NCI-H2227 (cell line): ENCODE measurements at regions not wholly inside any gene's neighbourhood (a gene's known extent, or its start where the extent isn't known, plus 50 kb on each side); places are given as distances from the start of the nearest gene placed in this dataset.
"Not testable (repeated sequence)": the region's sequence is repeated elsewhere in the genome, so short reads cannot be mapped to it uniquely, and the experiment has no call there.

ENCODE experiments used
- DNase-seq: peaks from one replicate; lab custom pipeline; 2025; ENCODE audit not compliant: unreplicated experiment; lab: John Stamatoyannopoulos, UW

DNA sequence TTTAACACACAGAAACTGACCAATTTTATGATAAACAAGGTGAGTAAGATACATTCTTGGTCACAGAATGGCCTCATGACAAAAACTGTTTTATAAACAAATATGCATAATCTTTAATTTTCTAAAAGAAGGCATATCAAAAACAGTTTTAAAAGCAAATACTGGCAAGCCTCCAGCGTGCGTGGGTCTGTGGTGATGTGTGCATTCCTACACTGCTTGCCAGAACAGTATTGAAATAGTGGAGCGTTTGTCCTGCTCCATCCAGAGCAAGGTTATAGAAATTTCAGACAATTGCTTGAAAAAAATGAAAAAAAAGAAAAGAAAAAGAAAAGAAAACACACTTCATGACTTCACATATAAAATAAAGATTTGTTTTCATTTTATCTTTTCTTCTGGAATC, 140.9 kb downstream of the MZT1 start:
- no peak for DNase-seq

DNA sequence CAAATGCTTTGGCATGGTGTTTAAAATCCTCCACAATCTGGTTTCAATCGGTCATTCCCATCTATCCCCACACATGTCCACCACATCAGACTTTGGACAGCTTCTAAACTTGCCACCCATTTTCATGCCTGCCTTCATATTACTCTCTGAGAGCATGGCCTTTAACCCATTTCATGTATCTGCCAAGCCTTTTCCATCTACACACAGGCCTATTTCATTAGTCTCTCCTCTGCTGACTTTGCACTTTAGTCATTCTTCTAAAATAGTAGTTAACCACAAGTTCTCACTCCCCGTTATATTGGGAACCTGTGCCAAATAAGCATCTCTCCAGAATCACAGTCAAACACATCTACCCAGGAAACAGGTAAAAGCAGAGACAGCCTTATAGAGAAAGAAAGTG, 142.2 kb downstream of the MZT1 start:
- no peak for DNase-seq

DNA sequence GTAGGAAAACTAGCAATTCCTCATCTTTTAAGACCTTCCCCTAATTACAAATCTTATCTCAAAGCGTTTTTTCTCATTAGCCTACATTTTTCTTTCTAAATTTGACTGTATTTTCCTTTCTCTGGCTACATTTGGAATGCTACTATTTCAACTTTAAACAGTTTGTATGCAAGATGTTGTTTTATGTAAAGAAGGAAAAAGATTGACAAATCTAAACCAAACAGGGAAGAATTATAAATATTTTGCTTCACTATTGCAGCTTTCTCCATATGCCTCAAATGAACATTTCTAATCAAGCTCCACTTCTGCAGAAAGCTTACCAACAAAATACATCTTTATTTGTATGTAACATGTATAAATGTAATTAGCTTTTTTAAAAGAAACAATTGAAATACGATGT, 156.2 kb downstream of the MZT1 start:
- DNase-seq, result no peak

DNA sequence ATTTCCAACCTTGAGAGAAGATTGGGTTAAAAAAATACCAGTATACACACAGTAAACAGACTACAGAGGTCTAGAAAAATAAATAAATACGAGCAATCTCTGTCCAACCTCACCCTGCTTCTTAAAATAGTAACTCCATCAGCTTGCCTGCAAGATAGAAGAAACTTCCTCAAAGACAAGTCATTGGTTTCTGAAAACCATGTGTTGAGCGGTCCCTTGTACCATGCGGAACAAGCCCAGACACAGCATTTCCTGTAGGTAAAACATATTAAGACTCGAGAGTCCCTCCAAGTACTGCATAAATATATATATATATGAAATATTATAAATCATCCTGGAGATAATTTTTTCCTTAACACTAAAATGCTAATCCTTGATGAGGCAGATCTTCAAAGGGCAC, 157.4 kb downstream of the MZT1 start:
- no peak for DNase-seq

DNA sequence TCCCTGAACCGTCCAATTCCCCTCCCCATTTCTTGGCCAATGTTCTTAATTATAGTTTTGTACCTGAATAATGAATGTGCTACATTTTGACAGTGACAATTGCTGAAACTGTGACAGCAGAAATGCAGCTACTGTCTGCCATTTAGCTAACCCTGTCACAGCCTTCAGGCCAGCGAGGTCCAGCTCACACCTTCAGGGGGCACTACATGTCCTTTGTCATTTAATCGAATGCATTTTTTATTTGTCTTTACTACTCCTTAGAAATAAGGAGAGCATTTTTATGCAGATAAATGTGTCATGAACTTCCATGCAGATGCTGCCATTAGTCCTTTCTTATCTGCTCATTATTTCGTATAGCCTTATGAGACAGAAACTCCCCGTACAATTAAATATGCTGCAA, 159.9 kb downstream of the MZT1 start:
- peak; percentile 36 for DNase-seq

DNA sequence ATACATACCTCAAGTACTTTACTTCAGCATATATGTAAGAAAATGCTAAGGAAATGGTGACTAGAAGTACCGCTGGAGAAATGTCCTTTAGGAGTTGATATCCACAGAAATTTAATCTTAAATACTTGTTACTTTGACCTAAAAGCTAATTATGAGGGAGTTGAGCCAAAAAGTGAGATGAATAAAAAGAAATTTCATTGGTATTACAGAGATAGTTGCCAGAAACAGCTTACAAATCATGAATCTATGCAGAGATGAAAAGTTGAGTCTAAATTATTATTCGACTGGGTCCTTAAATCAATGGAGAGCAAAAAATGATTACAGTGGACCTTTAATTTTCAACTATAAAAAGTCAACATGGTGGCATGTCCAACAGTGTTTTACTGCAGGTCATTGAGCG, 160.9 kb downstream of the MZT1 start:
- DNase-seq, result no peak

DNA sequence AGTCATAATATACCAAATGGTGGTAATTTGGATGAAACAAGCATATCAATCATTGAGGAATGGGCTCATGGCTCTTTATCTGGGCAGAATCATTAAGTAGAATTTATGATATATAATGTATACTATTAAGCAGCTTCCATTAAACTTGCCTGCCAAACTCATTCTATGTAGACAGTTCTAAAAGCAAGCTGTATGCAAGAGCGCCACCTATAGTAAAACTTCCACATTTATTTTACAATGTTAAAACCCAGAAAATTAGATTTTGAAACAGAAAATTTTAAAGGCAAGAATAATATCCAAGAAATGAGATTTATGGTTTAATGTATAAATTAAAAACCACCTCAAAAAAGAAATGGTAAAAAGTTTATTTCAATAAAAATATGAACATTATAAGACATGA, 161.5 kb downstream of the MZT1 start:
- peak; percentile 40 for DNase-seq

DNA sequence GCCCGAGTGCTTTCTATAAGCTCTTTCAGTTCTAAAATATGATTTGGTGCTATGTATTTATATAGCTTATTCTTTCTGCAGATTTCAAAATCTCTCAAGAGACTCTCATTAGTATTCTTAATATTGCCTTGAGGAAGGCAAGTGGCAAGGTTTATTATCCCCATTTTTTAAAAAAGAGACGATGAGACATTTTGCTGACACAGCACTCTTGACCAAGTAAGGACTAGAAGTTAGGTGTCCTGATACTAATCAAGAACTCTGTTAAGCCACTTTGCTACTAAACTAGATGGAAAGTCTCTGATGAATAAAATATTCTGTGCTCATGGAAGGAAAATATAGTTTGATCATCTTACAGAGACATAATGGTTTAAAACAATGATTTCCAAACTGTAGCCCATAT, 164.7 kb downstream of the MZT1 start:
- no peak for DNase-seq

DNA sequence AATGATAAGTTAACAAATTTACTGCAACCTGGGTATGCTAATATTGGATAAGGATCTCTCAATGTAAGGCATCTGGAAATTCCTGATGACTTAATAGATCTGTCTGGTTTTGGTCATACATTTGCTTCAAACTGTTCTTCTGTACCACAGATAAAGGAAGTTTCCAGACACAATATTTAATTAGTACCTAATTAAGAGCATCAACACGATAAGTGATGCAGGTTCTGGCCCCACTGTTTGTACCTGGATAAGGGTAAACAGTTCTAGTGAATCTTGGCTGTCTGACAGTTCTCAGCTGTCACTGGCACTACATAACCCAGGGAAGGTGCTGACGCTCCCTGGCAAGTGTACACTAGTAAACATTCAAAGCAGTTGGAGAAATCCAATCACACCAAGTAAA, 165.6 kb downstream of the MZT1 start:
- no peak for DNase-seq

DNA sequence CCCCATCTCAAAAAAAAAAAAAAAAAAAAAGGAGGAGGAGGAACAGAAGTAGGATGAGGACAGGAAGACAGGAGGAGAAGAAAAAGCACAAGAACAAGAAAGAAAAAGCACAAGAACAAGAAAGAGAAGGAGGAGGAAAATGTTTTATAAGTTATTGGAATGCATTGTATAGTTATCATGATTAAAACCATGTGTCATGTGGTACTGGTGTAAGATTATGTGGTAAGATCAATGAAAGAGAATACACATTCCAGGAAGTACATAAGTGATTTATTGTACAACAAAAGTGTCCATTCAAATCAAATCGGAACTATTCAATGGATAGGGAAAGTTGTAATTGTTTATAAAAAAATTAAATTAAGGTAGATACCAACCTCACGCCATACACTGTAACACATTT, 167.7 kb downstream of the MZT1 start:
- DNase-seq, result no peak

DNA sequence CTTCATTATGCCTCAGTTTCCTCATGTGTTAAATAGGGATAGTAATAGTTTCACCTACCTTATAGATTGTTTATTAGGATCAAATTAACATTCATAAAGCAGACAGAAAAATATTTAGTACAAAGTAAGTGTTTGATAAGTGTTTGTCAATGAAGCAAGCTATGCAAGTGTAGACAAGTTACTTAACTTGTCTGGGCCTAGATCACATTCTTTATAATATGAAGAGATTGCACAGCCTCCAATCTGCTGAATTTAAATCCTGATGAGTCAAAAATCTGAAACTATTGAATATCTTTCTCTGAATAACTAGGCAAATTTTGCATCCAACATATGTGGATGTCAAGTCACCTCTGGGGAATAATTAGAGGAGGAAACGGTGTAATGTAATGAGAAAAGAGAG, 170.5 kb downstream of the MZT1 start:
- DNase-seq, result no peak

DNA sequence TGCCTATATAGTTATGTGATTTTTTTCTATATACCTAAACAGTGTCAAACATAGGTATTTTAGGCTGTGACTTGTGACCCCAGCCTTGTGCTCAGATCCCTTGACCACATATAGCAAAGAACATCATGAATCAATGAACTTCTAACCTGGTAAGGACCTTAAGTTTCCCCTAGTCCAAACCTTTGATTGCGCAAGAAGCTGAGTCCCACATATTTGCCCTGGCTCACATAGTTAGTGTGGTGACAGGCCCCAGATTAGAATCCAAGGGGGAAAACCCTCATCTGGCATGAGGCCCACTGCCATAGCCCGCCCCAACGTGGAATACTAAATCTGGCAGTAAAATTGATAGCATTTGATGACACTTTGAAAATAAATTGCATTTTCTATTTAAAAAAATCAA, 171.8 kb downstream of the MZT1 start:
- DNase-seq, result no peak

DNA sequence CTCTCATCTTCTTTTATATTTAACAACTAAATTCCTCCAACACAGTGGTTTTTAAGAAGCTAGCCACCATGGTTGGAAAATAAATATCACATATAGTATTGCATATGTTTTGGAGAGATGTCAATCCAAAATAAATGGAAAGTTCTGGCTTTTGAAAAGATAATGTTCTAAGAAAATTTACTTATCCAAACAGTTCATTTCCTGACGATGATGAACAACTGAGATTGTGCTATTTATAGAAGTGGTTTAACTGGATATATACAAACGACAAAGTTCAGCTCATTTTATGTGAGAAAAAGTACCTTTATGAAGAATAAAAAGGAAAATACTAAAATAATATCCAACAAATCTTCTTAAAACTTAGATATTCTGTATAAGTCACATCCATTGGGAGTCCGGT, 174.7 kb downstream of the MZT1 start:
- no peak for DNase-seq

DNA sequence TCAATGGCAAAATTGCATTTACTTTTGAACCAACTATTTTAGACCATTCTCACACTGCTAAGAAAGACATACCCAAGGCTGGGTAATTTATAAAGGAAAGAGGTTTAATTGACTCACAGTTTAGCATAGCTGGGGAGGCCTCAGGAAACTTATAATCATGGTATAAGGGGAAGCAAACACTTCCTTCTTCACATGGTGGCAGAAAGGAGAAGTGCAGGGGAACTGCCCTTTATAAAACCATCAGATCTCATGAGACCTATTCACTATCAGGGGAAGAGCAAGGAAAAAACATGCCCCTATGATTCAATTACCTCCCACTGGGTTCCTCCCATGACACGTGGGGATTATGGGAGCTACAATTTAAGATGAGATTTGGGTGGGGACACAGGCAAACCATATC, 181.5 kb downstream of the MZT1 start:
- DNase-seq, result not testable (repeated sequence)

DNA sequence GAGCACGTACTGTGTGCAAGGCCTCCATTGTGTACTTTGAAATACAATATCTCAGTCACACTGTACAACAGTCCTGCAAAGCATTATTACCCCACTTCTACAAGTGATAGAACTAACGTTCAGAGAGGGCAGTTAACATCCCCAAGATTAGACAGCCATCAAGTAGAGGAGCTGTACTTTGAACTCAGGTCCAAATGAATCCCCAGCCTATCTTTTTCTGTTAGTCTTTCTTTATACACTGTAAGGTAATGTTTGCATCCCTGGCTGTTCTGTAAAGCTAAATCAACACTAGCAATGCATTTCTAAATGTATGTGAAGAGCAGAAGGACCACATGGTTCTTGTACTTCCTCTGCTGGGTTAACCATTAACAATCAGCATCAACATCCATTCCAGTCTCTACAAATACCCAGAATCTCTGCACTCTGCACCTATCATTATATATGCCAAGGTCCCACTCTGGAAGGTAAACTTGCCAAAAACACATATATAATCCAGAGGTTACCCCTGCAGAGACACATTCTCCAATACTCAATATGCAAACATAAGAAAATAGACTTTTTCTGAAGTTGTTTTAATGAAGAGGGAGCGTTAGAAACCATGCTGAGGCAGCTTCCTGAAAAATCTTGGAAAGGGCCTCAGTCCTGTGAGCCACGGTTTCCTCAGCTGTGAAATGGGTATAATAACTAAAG, 182.3 kb downstream of the MZT1 start:
- DNase-seq, result no peak

DNA sequence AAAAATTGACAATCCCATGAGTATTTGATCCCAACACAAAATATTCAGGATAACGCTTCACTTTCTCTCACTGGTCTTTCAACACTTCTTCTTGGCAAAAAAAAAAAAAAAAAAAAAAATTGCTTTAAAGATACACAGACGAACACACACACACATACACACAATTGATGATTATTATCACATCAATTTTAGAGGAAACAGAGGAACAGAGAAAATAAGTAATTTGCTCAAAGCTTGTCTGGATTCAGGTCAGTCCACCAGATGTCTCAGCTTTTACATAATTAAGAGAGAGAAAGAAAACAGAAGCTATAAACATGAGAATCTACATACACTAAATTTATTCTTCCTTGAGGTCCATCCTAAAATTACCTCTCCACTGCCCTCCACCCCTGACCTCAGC, 183.4 kb downstream of the MZT1 start:
- no peak for DNase-seq

DNA sequence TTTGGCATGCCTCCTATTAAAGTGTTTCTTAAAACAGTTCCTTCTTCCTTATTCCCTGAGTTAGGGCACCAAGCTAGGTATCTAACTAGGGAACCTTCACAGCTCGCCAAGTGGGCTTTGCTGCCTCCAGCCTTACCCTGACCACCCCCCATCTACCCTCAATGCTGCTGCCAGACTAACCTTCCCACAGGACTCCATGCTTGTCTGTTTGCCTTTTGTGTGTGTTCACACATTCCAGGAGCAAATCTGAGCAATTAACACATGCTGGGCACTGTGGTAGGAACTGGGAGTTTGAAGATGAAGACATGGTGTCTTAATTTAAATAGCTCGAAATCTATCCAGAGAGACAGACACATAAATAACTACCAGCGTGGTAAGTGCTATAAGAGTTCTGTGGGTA, 185.2 kb downstream of the MZT1 start:
- no peak for DNase-seq

DNA sequence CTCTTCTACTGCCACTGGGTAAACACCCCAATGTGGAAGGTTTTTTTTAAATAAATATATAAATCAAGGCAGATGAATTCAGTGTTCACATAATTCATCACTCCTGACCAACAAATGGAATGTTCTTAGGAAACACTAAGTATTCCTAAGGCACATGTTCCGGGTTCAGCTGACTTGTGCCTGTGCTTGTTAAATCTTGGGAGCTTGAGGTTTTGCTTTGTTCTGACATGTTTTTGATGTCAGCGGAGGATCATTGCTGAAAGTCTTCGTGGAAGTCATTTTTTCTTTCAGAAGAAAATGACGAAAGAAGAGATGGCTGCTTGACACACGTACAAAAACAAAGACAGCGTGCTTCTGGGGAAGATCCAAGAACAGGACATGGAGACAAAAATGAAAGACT, 185.8 kb downstream of the MZT1 start:
- no peak for DNase-seq

DNA sequence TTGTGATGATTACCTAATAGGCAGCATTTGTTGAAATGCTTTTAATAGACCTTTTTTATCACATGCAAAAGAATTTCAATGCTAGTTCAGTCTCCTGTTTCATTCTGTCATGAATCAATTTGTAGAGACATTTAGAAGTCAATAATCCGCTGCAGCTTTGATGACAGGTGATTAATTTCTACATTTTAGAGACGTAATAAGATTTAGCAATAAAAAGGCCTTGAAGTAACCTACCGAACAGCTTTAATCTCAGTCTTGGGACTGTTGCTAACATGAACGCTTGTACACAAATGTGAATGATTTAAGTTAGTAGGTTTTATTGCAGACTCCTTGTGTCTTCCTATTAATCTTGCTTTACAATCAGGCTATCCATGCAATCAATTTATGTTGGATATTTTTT, 186.5 kb downstream of the MZT1 start:
- DNase-seq, result no peak

DNA sequence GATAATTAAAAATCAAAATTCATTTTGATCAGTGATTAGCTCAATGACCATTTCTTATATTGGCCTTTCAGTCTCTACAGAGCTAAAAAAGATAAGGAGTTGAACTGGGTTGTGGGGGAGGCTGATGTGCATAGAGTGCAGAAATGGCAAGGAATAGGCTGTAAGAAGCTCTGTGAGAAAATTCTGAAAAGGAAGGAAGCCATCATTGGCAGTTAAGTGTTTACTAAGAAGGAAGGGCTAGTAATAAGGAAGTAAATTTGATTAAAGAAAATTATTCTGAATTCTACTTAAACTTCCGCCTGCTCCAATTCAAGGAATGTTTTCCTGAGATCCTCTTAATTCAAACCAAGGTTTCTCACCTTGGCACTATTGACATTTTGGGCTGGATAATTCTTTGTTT, 187.5 kb downstream of the MZT1 start:
- DNase-seq, result no peak

DNA sequence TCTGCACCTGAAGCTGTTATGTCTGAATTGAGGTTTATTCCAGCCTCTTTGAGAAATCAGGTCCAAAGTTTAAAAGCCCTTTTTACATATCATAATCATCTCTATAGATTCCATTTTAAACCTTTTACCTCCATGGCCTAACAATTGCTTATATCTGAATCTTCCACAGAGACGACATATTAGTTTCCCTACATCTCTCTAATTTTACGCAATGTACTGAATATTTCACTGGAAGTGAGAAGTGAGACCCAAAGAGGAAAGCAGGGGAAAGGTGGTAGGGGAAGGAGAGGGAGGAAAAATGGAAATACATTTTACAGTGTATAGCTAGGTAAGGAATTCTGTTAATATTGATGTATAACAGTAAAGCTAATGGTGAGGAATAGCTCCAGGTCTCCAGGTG, 189.6 kb downstream of the MZT1 start:
- no peak for DNase-seq

DNA sequence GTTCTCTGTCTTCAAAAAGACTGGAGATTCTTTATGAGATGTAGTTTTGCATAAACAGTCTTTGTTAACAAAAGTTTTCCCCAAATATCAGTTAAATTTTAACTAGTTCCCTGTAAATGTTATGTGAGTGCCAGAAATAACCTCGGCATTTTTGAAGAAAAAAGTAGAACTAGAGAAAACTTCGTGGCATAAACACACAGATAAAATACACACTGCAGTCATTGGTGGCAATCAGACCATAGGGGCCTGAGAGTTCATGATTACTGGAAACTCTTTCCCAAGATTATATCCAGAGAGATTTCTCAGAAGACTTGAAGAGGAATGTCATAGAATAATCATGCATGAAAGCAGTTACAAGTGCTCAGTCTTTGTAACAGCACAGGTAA, 190.0 kb downstream of the MZT1 start:
- no peak for DNase-seq

DNA sequence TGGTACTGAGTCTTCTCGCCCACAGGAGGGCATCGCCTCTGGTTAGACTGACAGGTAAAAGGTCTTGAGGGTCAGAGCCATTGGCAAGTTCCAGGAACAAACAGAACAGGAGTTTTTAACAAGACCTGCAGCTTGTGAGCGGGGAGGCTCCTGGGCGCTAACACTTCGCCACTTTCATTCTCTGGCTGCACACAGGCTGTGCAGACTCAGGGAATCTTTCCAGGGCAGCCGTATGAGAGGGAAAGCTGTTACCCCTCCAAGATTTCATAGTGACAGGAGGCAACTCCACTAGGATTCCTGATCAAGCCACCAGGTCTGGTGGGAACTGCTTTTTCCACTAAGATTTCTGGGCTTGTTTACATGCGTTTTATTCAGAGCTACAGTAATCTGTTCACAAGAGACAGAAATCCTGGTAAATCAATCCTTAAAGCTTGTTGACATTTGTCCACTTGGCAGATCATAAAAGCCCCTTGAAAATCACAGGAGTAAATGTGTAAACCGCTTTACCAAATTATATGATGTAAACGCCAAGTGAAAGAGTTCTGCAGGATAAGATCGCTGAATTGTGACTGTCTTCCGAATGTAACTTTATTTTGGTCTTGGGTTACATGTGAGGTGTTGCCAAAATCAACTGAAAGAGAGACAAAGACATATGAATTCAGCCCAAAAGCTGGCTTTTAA, 190.6 kb downstream of the MZT1 start:
- DNase-seq, result peak; percentile 7
